GM21515 (cell line): ENCODE measurements at regions not wholly inside any gene's neighbourhood (a gene's known extent, or its start where the extent isn't known, plus 50 kb on each side); places are given as distances from the start of the nearest gene placed in this dataset.

Experiments used
- ATAC-seq: cut with Tn5 transposase; IDR thresholded peaks from one replicate; pipeline ENCODE4 v1.9.1; 2021; ENCODE audit not compliant: unreplicated experiment

- ATAC-seq: no peak
These were observed 157.0 kb downstream of the FAM114A2 start for GRCh38 chr5:153881687-153882086.

- no peak for ATAC-seq
These were observed 158.6 kb downstream of the FAM114A2 start for GRCh38 chr5:153880106-153880505.

GRCh38 chr5:153879596-153879995 is 159.1 kb downstream of the FAM114A2 start:
- ATAC-seq: no peak

GRCh38 chr5:153866176-153866575 is 172.5 kb downstream of the FAM114A2 start:
- ATAC-seq: no peak

- no peak for ATAC-seq
These were observed 173.7 kb downstream of the FAM114A2 start for GRCh38 chr5:153865016-153865415.

- ATAC-seq: no peak
These were observed 174.8 kb downstream of the FAM114A2 start for GRCh38 chr5:153863951-153864350.
